GM21423 (cell line): ENCODE measurements at regions not wholly inside any gene's neighbourhood (a gene's known extent, or its start where the extent isn't known, plus 50 kb on each side); places are given as distances from the start of the nearest gene placed in this dataset.
"Not testable (repeated sequence)": the region's sequence is repeated elsewhere in the genome, so short reads cannot be mapped to it uniquely, and the experiment has no call there.

Experiments used
- ATAC-seq: cut with Tn5 transposase; IDR thresholded peaks from one replicate; pipeline ENCODE4 v1.9.1; 2021; ENCODE audit warnings: mild to moderate bottlenecking, moderate library complexity; ENCODE audit not compliant: unreplicated experiment

DNA sequence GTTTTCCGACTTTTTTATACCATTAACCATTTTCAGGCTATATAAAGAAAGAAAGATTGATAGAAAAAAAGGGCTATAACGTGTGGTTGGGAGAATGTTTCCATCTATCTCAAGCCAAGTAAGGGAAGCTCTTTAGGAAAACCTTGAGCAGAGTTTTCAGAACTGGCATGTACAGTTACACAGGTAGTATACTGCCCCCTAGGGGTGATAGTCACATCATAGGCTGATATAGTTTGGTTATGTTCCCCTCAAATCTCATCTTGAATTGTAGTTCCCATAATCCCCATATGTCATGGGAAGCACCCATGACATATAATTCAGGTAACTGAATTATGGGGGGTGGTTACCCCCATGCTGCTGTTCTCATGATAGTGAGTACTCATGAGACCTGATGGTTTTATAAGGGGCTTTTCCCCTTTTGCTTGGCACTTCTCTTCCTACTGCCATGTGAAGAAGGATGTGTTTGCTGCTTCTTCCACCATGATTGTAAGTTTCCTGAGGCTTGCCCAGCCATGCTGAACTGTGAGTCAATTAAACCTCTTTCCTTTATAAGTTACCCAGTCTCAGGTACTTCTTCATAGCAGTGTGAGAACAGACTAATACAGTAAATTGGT, 186.8 kb downstream of the TMA16 start:
- peak; percentile 85 for ATAC-seq

DNA sequence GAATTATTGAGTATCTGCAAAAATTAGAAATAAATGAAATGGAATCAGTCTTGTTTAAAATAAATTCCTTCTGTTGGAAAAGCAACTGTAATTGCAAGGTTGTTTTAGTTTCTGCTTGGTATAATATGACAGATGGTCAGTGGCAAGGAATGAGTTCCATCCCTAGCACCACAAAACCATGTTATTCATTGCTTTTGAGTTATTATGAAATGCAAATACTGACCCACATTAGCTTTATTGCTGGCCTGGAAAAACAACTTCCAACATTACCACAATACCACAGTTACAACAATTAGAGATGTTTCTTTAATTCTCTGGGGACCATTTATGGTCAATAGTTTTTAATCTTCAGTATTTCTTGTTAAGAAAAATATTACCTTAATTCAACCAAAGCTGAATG, 194.4 kb downstream of the TMA16 start:
- no peak for ATAC-seq

DNA sequence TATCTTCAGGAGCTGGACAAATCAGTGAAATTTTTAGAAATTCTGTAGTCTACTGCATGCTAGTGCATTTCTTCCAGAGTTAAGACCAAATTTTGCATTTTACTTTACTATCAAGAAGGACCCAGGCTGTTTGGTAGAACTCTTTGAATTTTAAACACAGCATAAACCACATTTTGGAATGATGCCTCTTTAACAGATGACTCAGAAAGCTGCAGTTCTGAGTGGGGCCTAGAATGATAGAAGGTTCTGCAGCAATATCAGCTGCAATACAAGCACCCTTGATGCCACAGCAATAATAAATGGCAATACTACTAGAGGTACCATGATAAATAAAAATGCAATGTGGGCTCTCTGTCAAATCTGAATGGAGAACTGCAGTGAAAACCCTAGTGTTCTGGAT, 198.7 kb downstream of the TMA16 start:
- no peak for ATAC-seq

DNA sequence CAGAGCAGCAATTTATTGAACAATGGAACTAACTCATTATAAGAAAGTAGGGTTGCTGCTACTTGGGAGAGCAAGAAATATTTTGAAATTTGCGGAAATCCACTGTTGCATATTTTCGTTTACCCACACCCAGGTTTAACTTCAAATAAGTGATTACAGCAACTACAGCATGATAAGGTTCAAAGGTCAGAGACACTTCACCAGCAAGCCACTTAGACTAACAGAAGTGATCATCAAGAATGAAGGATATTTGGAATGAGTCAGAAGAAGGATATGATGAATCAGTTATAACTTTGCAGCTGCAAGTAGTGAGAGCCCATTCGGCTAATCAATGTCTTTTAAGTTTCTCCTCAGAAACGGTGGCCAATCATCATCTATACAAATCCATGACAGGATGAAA, 199.3 kb downstream of the TMA16 start:
- no peak for ATAC-seq

DNA sequence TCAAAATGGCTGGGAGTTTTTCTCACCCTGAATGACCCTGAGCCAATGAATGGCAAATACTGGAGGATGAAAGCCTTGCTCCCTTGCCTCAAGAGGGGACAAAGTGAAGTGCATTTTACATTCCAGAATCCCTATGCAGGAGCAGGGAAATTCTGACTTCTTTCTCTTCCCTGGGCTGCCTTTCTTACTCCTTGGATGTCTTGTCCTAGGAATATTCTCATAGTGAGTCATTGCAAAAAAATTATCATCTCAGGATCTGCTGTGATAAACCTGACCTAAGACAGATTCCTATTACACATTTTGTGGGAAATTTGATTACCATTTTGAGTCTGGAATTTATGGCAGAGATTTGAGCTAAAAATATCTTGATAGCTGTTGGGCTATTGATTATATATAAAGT, 199.9 kb downstream of the TMA16 start:
- no peak for ATAC-seq

DNA sequence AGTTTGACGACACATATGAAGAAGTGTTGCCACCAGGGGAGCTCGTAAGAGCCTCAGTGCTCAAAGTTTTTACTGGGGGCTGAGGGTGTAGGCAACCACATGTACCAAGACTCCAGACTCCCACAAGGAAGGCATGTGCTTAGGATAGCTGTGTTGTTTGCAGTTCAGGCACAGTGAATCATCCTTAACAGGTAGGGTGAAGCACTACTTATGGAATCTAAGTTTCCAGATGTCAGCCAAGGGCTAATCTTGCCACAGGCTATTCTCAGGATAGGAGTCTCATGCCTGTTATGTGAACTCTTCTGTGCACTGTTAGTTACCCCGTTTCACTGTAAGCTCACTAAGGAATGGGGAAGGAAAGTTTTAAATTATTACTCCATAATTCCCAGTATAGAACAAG, 202.6 kb downstream of the TMA16 start:
- no peak for ATAC-seq

DNA sequence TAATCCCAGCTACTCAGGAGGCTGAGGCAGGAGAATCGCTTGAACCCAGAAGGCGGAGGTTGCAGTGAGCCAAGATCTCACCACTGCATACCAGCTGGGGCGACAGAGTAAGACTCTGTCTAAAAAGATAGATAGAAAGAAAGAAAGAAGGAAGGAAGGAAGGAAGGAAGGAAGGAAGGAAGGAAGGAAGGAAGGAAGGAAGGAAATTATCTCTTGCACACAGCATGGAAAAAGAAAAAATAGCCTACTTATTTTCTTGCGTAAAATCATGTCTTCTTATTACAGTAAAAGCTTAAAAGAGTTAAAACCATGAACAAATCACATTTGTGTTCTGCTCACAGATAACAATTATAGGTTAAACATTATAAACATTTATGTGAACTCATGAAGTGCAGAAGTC, 205.9 kb downstream of the TMA16 start:
- not testable (repeated sequence) for ATAC-seq

DNA sequence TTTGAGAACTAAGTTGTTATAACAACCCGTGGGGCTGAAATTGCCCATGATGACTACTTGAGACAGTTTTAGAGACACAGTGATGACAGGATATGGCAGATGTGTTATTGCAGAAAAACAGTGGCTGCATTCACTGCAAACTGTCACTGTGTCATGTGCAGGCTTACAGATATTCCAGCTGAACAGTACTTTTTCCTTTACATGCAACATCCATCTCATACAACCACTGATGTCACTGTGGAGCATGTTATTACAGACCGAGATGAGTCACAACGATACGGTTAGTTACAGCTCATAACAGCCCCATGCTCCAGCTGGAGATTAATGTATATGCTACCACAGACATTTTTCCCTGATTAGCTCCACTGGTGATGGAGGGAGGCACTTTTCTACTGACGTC, 207.4 kb downstream of the TMA16 start:
- ATAC-seq = peak; percentile 88

DNA sequence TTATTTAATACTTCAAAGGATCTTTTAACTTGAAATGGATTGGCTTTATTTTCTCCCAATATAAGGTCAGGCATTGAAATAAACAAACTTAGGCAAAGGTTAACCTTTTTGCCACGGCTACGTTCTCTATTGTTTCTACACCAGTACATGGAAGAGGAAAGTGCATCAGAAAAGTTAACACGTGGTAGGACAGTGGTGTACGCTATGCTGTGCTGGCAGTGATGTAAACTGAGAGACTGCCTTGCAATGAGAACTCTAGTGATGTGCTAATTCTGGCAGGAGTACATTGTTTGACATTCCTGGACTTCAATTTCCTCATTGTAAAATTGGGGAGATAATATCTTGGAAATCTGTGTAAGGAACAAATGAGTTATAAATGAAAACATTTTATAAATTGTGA, 208.2 kb downstream of the TMA16 start:
- ATAC-seq = no peak

DNA sequence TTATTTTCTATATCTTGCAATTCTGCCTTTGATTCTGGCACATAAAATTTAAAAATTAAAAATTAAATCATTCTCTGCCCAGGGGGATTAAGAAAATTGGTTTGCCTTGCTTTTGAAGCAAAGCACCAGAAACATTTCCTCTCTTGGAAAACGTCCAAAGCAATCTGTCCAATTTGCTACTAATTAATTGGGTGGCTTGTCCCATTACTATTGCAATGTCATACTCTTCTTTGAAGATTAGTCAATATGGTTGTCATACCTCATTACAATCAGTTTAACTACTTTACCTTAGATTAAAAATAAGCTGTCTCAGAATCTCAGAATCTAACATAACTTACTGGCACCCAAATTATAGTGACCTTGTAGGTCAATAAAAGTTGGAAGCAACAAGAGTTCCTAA, 208.8 kb downstream of the TMA16 start:
- ATAC-seq = no peak

DNA sequence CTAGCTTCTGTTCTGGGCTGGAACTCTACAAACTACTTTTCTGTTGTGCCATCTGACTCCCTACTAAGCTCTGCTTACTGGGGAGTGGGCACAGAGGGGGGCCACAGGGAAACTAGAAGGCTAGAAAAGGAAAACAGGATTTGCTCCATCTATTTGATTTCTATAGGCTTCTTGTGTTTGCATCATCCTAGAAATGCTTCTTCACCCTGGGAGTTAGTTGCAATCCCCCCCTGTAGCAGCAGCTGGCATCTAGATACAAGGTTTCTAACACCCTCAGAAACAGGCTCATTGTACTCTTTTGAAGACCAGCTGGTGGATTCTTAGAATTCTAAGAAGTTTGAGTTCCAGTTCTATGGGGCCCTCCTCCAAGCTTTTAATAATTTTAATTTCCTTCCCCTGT, 213.4 kb downstream of the TMA16 start:
- no peak for ATAC-seq

DNA sequence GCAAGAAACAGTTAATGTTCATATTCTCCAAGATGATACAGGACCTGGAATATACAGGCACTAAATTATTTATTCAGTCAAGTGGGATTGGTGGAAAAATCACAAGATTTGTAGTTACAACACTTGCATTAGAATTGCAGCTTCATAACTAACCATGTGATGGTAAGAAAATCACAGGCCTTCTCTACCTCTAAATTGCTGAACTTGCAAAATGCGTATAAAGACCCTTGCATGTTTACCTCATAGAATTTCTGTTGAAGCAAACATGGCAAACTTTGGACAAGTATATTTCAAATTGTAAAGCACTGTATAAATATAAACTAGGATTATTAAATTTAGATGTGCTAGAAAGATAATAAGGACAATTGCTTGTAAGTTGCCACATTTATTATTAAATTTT, 215.1 kb downstream of the TMA16 start:
- no peak for ATAC-seq

DNA sequence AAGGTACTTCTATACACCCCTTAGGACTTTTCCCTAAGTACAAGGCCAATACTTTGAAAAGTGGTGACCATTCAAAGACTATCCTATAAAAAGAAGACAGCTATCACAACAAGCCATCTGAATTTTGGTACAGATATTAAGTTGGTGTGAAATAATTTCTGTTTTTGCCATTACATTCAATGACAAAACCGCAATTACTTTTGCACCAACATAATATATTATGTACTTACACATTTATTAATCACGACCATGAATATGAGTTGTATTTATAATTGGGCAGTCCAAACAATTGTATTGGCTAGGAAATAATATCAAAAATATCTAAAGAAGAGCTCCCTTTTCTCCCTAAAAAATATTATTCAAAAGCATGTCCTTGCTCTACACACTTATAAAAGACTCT, 215.7 kb downstream of the TMA16 start:
- no peak for ATAC-seq

DNA sequence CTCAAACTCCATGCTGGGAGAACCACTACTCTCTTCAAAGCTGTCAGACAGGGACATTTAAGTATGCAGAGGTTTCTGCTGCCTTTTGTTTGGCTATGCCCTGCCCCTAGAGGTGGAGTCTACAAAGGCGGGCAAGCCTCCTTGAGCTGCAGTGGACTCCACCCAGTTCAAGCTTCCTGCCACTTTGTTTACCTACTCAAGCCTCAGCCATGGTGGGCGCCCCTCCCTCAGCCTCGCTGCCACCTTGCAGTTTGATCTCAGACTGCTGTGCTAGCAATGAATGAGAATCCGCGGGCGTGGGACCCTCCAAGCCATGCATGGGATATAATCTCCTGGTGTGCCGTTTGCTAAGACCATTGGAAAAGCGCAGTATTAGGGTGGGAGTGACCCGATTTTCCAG, 230.0 kb downstream of the TMA16 start:
- not testable (repeated sequence) for ATAC-seq

DNA sequence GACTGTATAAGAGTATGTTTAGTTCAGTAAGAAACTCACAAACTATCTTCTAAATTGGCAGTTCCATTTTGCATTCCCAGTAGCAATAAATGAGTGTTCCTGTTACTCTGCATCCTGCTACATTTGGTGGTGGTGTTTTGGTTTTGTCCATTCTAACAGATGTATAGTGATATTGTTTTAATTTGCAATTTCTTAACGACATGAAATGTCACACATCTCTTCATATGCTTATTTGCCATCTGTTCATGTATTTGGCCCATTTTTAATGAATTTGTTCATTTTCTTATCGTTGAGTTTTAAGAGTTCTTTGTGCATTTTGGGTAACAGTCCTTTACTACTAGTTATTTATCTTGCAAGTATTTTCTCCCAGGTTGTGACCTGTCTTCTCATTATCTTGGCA, 232.2 kb downstream of the TMA16 start:
- ATAC-seq = no peak

DNA sequence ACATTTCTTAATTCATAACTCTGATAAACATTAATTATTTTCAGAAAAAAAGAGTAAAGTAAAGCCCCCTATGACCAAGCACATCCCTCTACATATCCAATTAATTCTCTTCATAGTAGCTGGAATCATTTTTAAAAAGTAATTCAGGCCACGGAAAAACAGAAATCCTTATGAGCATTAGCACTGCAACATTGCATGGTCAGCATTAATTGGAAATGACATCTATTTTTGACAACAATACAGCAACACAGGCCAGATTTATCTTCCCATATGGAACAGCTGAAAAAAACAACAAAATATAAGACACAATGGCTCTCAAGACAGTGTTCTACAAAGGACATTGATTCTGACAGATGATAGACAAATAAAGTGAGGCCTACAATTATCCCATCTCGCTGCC, 236.6 kb downstream of the TMA16 start:
- ATAC-seq = no peak

DNA sequence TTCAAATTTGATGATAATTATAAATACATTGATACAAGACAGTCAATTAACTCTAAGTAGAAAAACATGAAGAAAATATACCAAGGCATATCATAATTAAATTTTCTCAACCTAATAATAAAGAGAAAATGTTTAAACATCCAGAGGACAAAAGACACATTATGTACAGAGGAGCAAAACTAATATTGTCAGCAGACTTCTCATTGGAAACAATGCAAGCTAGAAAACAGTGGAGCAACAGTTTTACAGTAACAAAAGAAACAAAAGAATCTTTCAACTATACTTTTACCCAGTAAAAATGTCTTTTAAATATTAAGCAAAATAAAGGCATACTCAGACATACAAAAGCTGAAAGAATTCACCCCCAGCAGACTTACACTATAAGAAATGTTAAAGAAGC, 238.0 kb downstream of the TMA16 start:
- no peak for ATAC-seq

DNA sequence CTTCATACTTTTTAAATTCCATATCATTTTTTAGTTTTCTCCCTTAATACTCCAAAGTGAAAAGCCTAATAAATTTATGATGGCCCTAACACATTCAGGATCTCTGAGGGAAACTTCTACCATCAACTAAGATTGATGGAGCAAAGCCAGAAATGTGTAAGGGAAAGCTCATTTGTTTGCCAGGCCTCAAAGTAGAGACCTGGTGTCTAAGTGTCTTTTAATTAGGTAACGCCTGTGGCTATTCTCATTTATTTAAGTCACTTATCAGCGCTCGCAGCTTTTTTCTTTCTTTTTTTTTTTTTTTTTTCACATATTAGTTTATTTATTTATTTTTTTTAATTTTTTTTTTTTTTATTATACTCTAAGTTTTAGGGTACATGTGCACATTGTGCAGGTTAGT, 242.4 kb downstream of the TMA16 start:
- ATAC-seq = no peak

DNA sequence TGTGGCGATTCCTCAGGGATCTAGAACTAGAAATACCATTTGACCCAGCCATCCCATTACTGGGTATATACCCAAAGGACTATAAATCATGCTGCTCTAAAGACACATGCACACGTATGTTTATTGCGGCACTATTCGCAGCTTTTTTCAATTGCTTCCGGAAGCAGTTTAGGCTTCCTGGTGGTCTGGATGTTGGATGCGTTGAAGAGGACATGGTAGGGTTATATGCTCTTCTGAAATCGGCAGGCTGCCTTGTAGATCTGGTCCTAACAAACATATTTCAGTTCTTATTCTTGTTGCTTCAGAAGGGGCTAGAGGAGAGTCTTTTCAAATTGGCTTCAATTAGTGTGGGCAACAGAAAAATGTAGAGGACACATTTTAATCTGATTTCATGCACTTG, 243.4 kb downstream of the TMA16 start:
- not testable (repeated sequence) for ATAC-seq

DNA sequence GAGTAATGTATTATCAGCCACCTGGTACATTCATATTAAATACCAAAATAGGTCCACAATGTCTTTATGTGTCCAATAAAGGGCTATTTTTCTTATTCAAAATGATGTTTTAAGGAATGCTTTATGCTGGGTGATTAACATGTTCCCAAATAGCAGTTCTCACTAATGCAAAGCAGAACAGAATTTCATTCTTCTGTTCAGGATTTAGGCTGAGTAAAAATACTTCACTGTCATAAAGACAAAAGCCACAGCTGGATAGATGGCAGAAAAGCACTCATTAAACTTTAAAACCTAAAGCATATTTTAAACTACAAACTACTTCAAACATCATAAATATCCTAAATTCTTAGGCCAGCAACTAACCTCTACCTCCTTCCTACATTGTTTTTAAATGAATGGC, 244.0 kb downstream of the TMA16 start:
- no peak for ATAC-seq

DNA sequence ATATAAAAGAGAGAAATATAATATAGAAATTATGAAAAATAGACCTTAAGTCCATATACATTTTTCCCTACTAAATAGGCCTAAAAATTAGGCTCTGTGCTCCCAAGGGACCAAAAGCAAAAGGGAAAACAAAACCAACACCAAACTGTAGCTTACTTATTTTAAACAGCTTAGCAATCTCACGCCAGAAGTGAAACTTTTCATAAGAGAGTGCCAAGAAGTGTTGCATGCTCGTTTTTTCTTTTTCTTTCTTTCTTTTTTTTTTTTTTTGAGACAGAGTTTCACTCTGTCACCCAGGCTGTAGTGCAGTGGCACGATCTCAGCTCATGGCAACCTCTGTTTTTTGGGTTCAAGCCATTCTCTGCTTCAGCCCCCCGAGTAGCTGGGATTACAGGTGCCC, 250.4 kb downstream of the TMA16 start:
- peak; percentile 93 for ATAC-seq

DNA sequence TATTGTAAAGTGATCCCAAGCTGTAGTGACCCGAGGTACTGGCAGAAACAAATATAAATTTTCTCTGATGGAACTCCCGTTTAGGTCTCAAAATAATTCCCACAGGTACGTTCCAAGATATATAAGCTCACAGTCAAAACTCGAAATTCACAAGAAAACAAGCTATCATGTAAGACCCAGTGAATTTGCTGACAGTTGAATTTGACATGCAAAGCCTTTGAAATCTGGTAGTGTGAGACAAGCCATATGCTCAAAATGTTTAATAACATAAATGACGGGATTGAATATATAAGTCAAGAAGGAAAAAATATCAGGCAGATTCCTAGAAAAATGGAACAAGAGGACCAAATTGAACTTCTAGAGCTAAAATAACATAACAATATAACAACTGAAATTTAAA, 252.8 kb downstream of the TMA16 start:
- no peak for ATAC-seq

DNA sequence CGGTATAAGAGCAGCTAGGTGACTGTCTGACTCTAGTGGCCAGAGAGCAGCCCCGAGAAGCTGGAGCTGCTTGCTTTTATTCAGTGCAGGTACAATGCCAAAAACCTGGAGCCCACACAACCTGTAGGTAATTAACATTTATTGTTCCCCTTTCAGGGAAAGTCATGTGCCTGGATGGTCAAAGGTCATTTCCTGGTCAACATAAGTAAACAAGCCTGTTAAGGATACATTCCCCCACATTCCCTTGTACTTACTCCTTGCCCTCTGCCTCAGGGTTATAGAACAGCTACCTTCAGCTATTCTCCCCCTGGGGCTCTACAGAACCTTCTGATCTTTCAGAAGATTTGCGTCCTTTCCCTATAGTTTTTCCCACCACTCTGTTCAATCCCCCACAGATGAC, 253.4 kb downstream of the TMA16 start:
- ATAC-seq = no peak

DNA sequence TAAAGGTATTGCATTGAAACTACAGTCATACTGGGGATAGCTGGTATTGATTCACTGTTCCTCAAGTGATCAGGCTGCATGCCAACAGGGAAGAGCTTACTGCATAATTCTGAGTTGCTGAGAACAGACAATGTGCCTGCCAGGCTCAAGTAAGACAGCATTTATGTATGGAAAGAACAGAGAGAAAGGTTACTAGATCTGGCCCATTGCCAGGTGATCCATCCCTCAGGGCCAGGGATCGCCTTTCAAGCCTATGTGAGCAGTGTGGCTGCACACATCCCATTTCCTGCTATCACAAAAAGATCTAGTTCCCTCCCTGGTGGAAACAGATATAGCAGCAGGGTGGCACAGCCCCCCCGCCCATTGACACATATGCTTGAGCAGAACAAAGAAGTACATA, 254.0 kb downstream of the TMA16 start:
- ATAC-seq = no peak
